Activated naive CD4-positive, alpha-beta T cell treated with anti-CD3 and anti-CD28 coated beads, Interleukin-2, amount 50 U/mL, for 24 hours (primary cell): ENCODE measurements at regions not wholly inside any gene's neighbourhood (a gene's known extent, or its start where the extent isn't known, plus 50 kb on each side); places are given as distances from the start of the nearest gene placed in this dataset.
"Not testable (repeated sequence)": the region's sequence is repeated elsewhere in the genome, so short reads cannot be mapped to it uniquely, and the experiment has no call there.

Experiments used
- H3K27ac Mint-ChIP-seq: one replicate; pipeline ENCODE4 v1.8.0; 2021; ENCODE audit warnings: mild to moderate bottlenecking, mixed read lengths
- H3K27me3 Mint-ChIP-seq: one replicate; pipeline ENCODE4 v1.8.0; 2021; ENCODE audit warnings: mixed read lengths
- H3K36me3 Mint-ChIP-seq: one replicate; pipeline ENCODE4 v1.8.0; 2021; ENCODE audit warnings: mixed read lengths
- H3K4me1 Mint-ChIP-seq: one replicate; pipeline ENCODE4 v1.8.0; 2021; ENCODE audit warnings: mixed read lengths
- H3K4me3 Mint-ChIP-seq: one replicate; pipeline ENCODE4 v1.8.0; 2021; ENCODE audit warnings: mild to moderate bottlenecking, mixed read lengths
- H3K9me3 Mint-ChIP-seq: one replicate; pipeline ENCODE4 v1.8.0; 2021; ENCODE audit warnings: mixed read lengths

- no peak overlapping the region for H3K27ac Mint-ChIP-seq
- H3K4me3 Mint-ChIP-seq, result no peak overlapping the region
- H3K4me1 Mint-ChIP-seq, result no peaks in the 10 kb centered on the region
- H3K27me3 Mint-ChIP-seq, result no peaks in the 10 kb centered on the region
- H3K9me3 Mint-ChIP-seq, result peaks cover 8% of the 10 kb centered on the region
- H3K36me3 Mint-ChIP-seq, result no peaks in the 10 kb centered on the region
These were observed 412.8 kb upstream of the PIK3R1 start for GRCh38 chr5:67802766-67803165.

GRCh38 chr5:67799732-67800234 lies 415.8 kb upstream of the PIK3R1 start:
- Mint-ChIP-seq H3K27me3 (peaks cover 2% of the 10 kb centered on the region), H3K27ac (no peak overlapping the region), H3K36me3 (no peaks in the 10 kb centered on the region), H3K4me1 (no peaks in the 10 kb centered on the region), H3K4me3 (no peak overlapping the region), H3K9me3 (peaks cover 8% of the 10 kb centered on the region)

GRCh38 chr5:67798470-67798869 lies 417.1 kb upstream of the PIK3R1 start:
- H3K4me1 Mint-ChIP-seq, H3K4me3 Mint-ChIP-seq, H3K9me3 Mint-ChIP-seq, H3K36me3 Mint-ChIP-seq, H3K27me3 Mint-ChIP-seq, H3K27ac Mint-ChIP-seq: not testable (repeated sequence)

- H3K4me3 Mint-ChIP-seq, result no peak overlapping the region
- no peaks in the 10 kb centered on the region for H3K36me3 Mint-ChIP-seq
- no peak overlapping the region for H3K27ac Mint-ChIP-seq
- peaks cover 2% of the 10 kb centered on the region for H3K27me3 Mint-ChIP-seq
- peaks cover 8% of the 10 kb centered on the region for H3K9me3 Mint-ChIP-seq
- H3K4me1 Mint-ChIP-seq, result no peaks in the 10 kb centered on the region
These were observed 419.6 kb upstream of the PIK3R1 start for GRCh38 chr5:67795781-67796477.

GRCh38 chr5:67793966-67794365 lies 421.6 kb upstream of the PIK3R1 start:
- Mint-ChIP-seq H3K27me3 (peaks cover 2% of the 10 kb centered on the region), H3K4me1 (no peaks in the 10 kb centered on the region), H3K36me3 (no peaks in the 10 kb centered on the region), H3K27ac (no peak overlapping the region), H3K9me3 (peaks cover 8% of the 10 kb centered on the region), H3K4me3 (no peak overlapping the region)

GRCh38 chr5:67793418-67793817 lies 422.1 kb upstream of the PIK3R1 start:
- Mint-ChIP-seq H3K9me3 (peaks cover 3% of the 10 kb centered on the region), H3K36me3 (no peaks in the 10 kb centered on the region), H3K27ac (no peak overlapping the region), H3K27me3 (peaks cover 2% of the 10 kb centered on the region), H3K4me3 (no peak overlapping the region), H3K4me1 (no peaks in the 10 kb centered on the region)

GRCh38 chr5:67792891-67793290 lies 422.7 kb upstream of the PIK3R1 start:
- no peaks in the 10 kb centered on the region for H3K9me3 Mint-ChIP-seq
- H3K27me3 Mint-ChIP-seq, result peaks cover 2% of the 10 kb centered on the region
- H3K36me3 Mint-ChIP-seq, result no peaks in the 10 kb centered on the region

GRCh38 chr5:67790390-67790789 lies 425.2 kb upstream of the PIK3R1 start:
- H3K9me3 Mint-ChIP-seq, result no peaks in the 10 kb centered on the region
- no peaks in the 10 kb centered on the region for H3K36me3 Mint-ChIP-seq
- no peak overlapping the region for H3K4me3 Mint-ChIP-seq
- no peak overlapping the region for H3K27ac Mint-ChIP-seq
- no peaks in the 10 kb centered on the region for H3K27me3 Mint-ChIP-seq
- H3K4me1 Mint-ChIP-seq, result no peaks in the 10 kb centered on the region

More at GRCh38 chr5:67792891-67793290, 422.7 kb upstream of the PIK3R1 start:
- no peak overlapping the region for H3K4me3 Mint-ChIP-seq
- no peak overlapping the region for H3K27ac Mint-ChIP-seq
- H3K4me1 Mint-ChIP-seq, result no peaks in the 10 kb centered on the region

GRCh38 chr5:67779893-67780623 lies 435.5 kb upstream of the PIK3R1 start:
- not testable (repeated sequence) for H3K4me3 Mint-ChIP-seq, H3K27ac Mint-ChIP-seq
- peaks cover 14% of the 10 kb centered on the region for H3K27me3 Mint-ChIP-seq

GRCh38 chr5:67774786-67775185 lies 440.8 kb upstream of the PIK3R1 start:
- Mint-ChIP-seq H3K36me3 (no peaks in the 10 kb centered on the region), H3K4me1 (no peaks in the 10 kb centered on the region), H3K27ac (no peak overlapping the region), H3K4me3 (no peak overlapping the region), H3K27me3 (peaks cover 11% of the 10 kb centered on the region), H3K9me3 (peaks cover 4% of the 10 kb centered on the region)

More at GRCh38 chr5:67779893-67780623, 435.5 kb upstream of the PIK3R1 start:
- H3K9me3 Mint-ChIP-seq, H3K36me3 Mint-ChIP-seq, H3K4me1 Mint-ChIP-seq: not testable (repeated sequence)

- no peaks in the 10 kb centered on the region for H3K4me1 Mint-ChIP-seq
- no peak overlapping the region for H3K27ac Mint-ChIP-seq
- no peaks in the 10 kb centered on the region for H3K36me3 Mint-ChIP-seq
- peaks cover 11% of the 10 kb centered on the region for H3K27me3 Mint-ChIP-seq
- H3K4me3 Mint-ChIP-seq, result no peak overlapping the region
- peaks cover 4% of the 10 kb centered on the region for H3K9me3 Mint-ChIP-seq
These were observed 441.3 kb upstream of the PIK3R1 start for GRCh38 chr5:67774267-67774552.

- no peak overlapping the region for H3K27ac Mint-ChIP-seq
- peaks cover 11% of the 10 kb centered on the region for H3K27me3 Mint-ChIP-seq
- no peak overlapping the region for H3K4me3 Mint-ChIP-seq
- H3K36me3 Mint-ChIP-seq, result no peaks in the 10 kb centered on the region
- H3K9me3 Mint-ChIP-seq, result peaks cover 4% of the 10 kb centered on the region
- H3K4me1 Mint-ChIP-seq, result no peaks in the 10 kb centered on the region
These were observed 441.9 kb upstream of the PIK3R1 start for GRCh38 chr5:67773411-67774266.

- H3K27ac Mint-ChIP-seq, result no peak overlapping the region
- no peaks in the 10 kb centered on the region for H3K36me3 Mint-ChIP-seq
- H3K4me3 Mint-ChIP-seq, result no peak overlapping the region
- no peaks in the 10 kb centered on the region for H3K4me1 Mint-ChIP-seq
- H3K27me3 Mint-ChIP-seq, result peaks cover under 1% of the 10 kb centered on the region
- peaks cover under 1% of the 10 kb centered on the region for H3K9me3 Mint-ChIP-seq
These were observed 443.8 kb upstream of the PIK3R1 start for GRCh38 chr5:67771791-67772190.

GRCh38 chr5:67771221-67771620 lies 444.3 kb upstream of the PIK3R1 start:
- Mint-ChIP-seq H3K27ac (no peak overlapping the region), H3K4me1 (no peaks in the 10 kb centered on the region), H3K36me3 (no peaks in the 10 kb centered on the region), H3K4me3 (no peak overlapping the region), H3K9me3 (no peaks in the 10 kb centered on the region), H3K27me3 (no peaks in the 10 kb centered on the region)

GRCh38 chr5:67770431-67771025 lies 445.0 kb upstream of the PIK3R1 start:
- no peaks in the 10 kb centered on the region for H3K27me3 Mint-ChIP-seq
- no peak overlapping the region for H3K4me3 Mint-ChIP-seq
- H3K9me3 Mint-ChIP-seq, result no peaks in the 10 kb centered on the region
- no peaks in the 10 kb centered on the region for H3K4me1 Mint-ChIP-seq
- no peaks in the 10 kb centered on the region for H3K36me3 Mint-ChIP-seq
- H3K27ac Mint-ChIP-seq, result no peak overlapping the region
